BE2C (cell line): ENCODE measurements at regions not wholly inside any gene's neighbourhood (a gene's known extent, or its start where the extent isn't known, plus 50 kb on each side); places are given as distances from the start of the nearest gene placed in this dataset.
"Not testable (repeated sequence)": the region's sequence is repeated elsewhere in the genome, so short reads cannot be mapped to it uniquely, and the experiment has no call there.

ENCODE experiments used
- DNase-seq: peaks from one replicate; pipeline ENCODE4 v3.0.0-alpha.2; 2020
- H3K27me3 ChIP-seq: fragments of 250-450 bp; sonication (Bioruptor Pico); 2 replicates; pipeline ENCODE4 v1.5.1; 2020; ENCODE audit warnings: mild to moderate bottlenecking
- H3K36me3 ChIP-seq: fragments of 250-450 bp; sonication (Bioruptor Pico); 2 replicates; pipeline ENCODE4 v1.5.1; 2020; ENCODE audit warnings: mild to moderate bottlenecking
- H3K4me1 ChIP-seq: fragments of 250-450 bp; sonication (Bioruptor Pico); 2 replicates; pipeline ENCODE4 v1.5.1; 2020
- H3K4me3 ChIP-seq: 2 replicates; pipeline ENCODE4 v1.5.1; 2011; ENCODE audit warnings: low read depth, low read length
- H3K9me3 ChIP-seq: fragments of 250-450 bp; sonication (Bioruptor Pico); 2 replicates; pipeline ENCODE4 v1.5.1; 2020
- CTCF ChIP-seq: IDR thresholded peaks from 2 replicates; pipeline ENCODE4 v1.5.1; 2012; ENCODE audit warnings: mild to moderate bottlenecking, low read depth, low read length

GRCh38 chr5:147093138-147093537 is 141.7 kb upstream of the STK32A start:
- H3K4me3 ChIP-seq: no peak overlapping the region
- DNase-seq: no peak
- no peaks in the 10 kb centered on the region for H3K27me3 ChIP-seq
- no peak for TF ChIP-seq CTCF
- H3K9me3 ChIP-seq: no peaks in the 10 kb centered on the region
- H3K4me1 ChIP-seq: peaks cover 6% of the 10 kb centered on the region
- H3K36me3 ChIP-seq: no peaks in the 10 kb centered on the region

- no peaks in the 10 kb centered on the region for H3K27me3 ChIP-seq
- H3K9me3 ChIP-seq: no peaks in the 10 kb centered on the region
- TF ChIP-seq CTCF: no peak
- H3K36me3 ChIP-seq: no peaks in the 10 kb centered on the region
- H3K4me3 ChIP-seq: no peak overlapping the region
- H3K4me1 ChIP-seq: peaks cover 15% of the 10 kb centered on the region
- DNase-seq: no peak
Measured at GRCh38 chr5:147095740-147096139, 139.1 kb upstream of the STK32A start.

GRCh38 chr5:147098233-147098790 is 136.5 kb upstream of the STK32A start:
- no peaks in the 10 kb centered on the region for H3K27me3 ChIP-seq
- H3K4me3 ChIP-seq: peak overlapping the region; percentile 23; the same call in 1 of the 2 replicates
- DNase-seq: peak; percentile 85
- peak; percentile 88 for TF ChIP-seq CTCF
- H3K9me3 ChIP-seq: no peaks in the 10 kb centered on the region
- H3K4me1 ChIP-seq: peaks cover 25% of the 10 kb centered on the region
- no peaks in the 10 kb centered on the region for H3K36me3 ChIP-seq

- H3K4me3 ChIP-seq: no peak overlapping the region
- peaks cover 25% of the 10 kb centered on the region for H3K4me1 ChIP-seq
- no peaks in the 10 kb centered on the region for H3K36me3 ChIP-seq
- no peak for TF ChIP-seq CTCF
- no peaks in the 10 kb centered on the region for H3K9me3 ChIP-seq
- no peaks in the 10 kb centered on the region for H3K27me3 ChIP-seq
- peak; percentile 39 for DNase-seq
Measured at GRCh38 chr5:147101659-147102369, 133.0 kb upstream of the STK32A start.

- no peak for TF ChIP-seq CTCF
Measured at GRCh38 chr5:147112899-147113298, 121.9 kb upstream of the STK32A start.

GRCh38 chr5:147113967-147114366 is 120.9 kb upstream of the STK32A start:
- no peaks in the 10 kb centered on the region for H3K4me1 ChIP-seq
- no peak for DNase-seq
- no peak for TF ChIP-seq CTCF

More at GRCh38 chr5:147112899-147113298, 121.9 kb upstream of the STK32A start:
- Histone ChIP-seq H3K4me3 (no peak overlapping the region), H3K27me3 (no peaks in the 10 kb centered on the region), H3K9me3 (no peaks in the 10 kb centered on the region), H3K36me3 (no peaks in the 10 kb centered on the region), H3K4me1 (no peaks in the 10 kb centered on the region)
- DNase-seq: no peak

GRCh38 chr5:147139759-147140158 is 95.1 kb upstream of the STK32A start:
- H3K36me3 ChIP-seq, H3K9me3 ChIP-seq, H3K27me3 ChIP-seq, DNase-seq, H3K4me1 ChIP-seq, H3K4me3 ChIP-seq: not testable (repeated sequence)

More at GRCh38 chr5:147113967-147114366, 120.9 kb upstream of the STK32A start:
- no peaks in the 10 kb centered on the region for H3K9me3 ChIP-seq
- no peaks in the 10 kb centered on the region for H3K36me3 ChIP-seq
- H3K27me3 ChIP-seq: no peaks in the 10 kb centered on the region
- H3K4me3 ChIP-seq: no peak overlapping the region
